Esophagus squamous epithelium (tissue), 4 donors: ENCODE measurements at regions not wholly inside any gene's neighbourhood (a gene's known extent, or its start where the extent isn't known, plus 50 kb on each side); places are given as distances from the start of the nearest gene placed in this dataset.

Source experiments
- CTCF ChIP-seq, 6 experiments: fragments of 450-650 bp in 4 of 6; fragments of 200-600 bp in 2 of 6; sonication (generic) in 2 of 6; IDR thresholded peaks; one replicate each; pipeline ENCODE4 v1.5.1; 2016 to 2019; ENCODE audit warnings: antibody characterized with exemption in 6 of 6, mild to moderate bottlenecking in 4 of 6, moderate library complexity in 4 of 6
- POLR2A ChIP-seq, 4 donors: fragments of 450-650 bp; IDR thresholded peaks; one replicate each; pipeline ENCODE4 v1.6.1; 2017; ENCODE audit warnings: antibody characterized with exemption in 4 of 4, mild to moderate bottlenecking in 4 of 4, moderate library complexity in 3 of 4

GRCh38 chr20:16195671-16196070 is 377.6 kb downstream of the KIF16B start:
- no peak for TF ChIP-seq CTCF (IDR thresholded peaks at IDR 0.05)
- TF ChIP-seq POLR2A (IDR thresholded peaks at IDR 0.05) = no peak
